SK-MEL-5 (cell line): ENCODE measurements at regions not wholly inside any gene's neighbourhood (a gene's known extent, or its start where the extent isn't known, plus 50 kb on each side); places are given as distances from the start of the nearest gene placed in this dataset.

Experiments
- DNase-seq: peaks from one replicate; pipeline ENCODE4 v3.0.0-alpha.2; 2016; ENCODE audit warnings: low read depth, low spot score
- in situ Hi-C: cut with HindIII; loops from 2 replicates; pipeline ENCODE4 v1.10.0; 2016; ENCODE audit warnings: low sequenced_read_pairs, high pct_unique_total_duplicates, low pct_unique_long_range_greater_than_20kb

DNA sequence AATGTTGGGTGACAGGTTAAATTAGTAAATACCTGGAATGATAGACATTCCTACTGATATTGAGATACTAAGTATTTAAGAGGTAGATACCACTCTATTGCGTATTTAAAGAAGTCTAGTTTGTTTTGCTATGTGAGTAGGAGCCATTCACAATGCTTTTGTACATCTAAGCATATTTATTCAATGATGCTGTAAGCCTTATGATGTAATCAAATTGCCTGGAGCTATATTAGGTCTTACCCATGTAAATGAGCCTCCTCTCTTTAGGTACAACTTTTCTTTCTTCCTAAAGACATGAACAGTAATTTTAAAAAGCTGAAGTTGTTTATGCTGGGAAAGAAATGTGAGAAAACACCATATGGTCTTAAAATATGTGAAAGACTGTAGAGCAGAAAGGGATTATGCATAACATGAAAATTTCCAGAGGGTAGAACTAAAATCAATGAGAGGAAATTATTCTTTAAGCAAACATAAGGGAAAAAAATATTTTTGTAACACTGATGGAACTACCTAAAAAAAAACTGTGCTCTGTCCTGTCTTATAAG lies 526.7 kb downstream of the EPHA7 start:
- in situ Hi-C loops, result no loop called here

DNA sequence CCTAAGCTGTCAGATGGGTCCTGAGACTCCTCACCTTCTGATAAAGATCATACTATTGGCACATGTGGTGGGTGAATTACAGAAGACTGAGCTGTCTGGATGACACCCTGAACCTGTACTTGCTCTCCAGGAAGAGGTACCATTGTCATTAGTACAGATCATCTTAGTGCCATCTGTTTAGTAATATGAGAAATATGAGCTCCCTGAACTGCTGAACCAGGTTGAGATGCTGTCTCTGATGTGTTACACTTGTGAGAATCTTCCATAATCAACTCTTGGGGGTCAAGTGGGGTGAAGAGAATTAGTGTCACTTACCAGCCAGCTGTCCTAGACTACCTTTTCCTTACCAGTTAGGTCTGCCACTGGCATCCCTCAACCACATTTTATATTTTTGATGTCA lies 531.0 kb downstream of the EPHA7 start:
- in situ Hi-C loops, result no loop called here

More for the DNA sequence above, 526.7 kb downstream of the EPHA7 start:
- no peak for DNase-seq

DNA sequence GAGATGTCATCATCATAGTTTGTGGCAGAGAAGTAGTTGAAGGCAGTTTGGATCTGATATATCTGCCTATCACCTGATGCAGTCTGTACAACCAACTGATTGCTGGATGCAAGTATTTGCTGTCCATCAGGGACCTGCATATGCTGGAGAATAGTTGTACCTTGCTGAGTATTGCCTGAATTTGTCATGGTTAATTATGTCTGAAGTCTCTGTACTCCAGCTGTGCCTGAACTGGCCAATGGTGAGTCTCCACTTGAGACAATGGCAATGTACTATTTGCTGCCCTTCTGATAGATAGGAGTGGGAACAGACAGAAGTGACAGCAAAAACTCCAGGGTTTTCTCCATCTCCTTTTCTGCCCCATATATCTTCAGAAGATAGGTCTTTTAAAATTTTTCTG lies 531.5 kb downstream of the EPHA7 start:
- in situ Hi-C loops, result no loop called here
- DNase-seq, result no peak

More for the DNA sequence above, 531.0 kb downstream of the EPHA7 start:
- DNase-seq, result no peak

- DNase-seq, result no peak
- in situ Hi-C loops, result no loop called here
Observed at GRCh38 chr6:92879526-92879925, 539.8 kb downstream of the EPHA7 start.

GRCh38 chr6:92864966-92865555 lies 554.3 kb downstream of the EPHA7 start:
- in situ Hi-C loops, result no loop called here
- no peak for DNase-seq

DNA sequence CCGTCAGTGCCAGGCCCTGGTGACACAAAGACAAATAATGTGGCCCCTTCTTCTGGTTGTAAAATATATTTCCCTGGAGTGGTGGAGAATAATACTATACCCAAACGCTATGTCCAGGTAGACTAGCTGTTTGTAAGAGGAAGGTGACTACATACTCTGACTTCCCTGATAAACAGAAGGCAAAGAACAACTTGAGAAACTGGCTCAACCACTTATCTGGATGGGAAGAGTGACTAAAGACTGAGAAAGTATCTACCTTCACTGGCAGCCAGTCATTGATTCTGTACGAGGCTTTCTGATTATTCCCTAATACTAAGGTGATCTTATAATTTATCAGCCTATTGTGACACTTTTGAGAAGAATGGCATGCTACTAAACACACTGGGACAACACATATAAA lies 569.7 kb downstream of the EPHA7 start:
- in situ Hi-C loops, result no loop called here
- no peak for DNase-seq

DNA sequence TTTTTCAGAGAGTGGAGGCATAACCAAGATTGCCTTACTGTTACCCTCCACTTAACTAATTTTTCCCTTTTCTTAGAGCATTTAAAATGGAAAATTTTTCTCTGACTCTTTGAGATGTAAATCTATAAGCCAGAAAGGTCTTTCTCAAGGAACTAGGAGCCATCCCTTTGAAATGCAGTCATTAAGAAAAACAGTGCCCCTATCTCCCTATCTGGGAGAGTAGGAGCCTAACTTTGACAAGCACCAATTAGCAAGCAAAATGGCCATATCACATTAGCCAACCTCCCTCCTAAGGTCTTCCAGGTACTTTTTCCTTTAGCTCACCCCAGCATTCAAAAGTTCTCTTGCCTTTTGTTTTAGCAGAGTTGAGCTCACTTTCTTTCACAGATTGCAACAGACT lies 570.5 kb downstream of the EPHA7 start:
- in situ Hi-C loops, result no loop called here
- DNase-seq, result no peak

DNA sequence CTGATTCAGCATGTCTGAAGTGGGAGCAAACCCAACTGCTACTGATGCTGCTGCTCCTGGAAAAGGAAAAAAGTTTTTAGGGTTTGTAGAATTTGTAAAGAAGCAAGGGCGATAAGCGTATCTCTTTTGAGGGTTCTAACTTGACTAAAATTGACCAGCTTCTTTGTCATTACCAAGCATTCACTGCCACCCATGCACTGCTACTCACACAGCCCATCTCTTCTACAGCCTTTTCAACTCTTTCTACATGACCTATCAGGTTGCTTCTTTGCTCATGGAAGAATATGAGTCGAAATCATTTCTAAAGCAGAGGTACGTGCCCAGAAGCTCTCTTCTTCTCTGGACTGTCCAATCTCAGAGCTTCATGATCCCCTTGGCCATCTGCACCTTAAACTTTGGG lies 570.9 kb downstream of the EPHA7 start:
- DNase-seq, result no peak
- in situ Hi-C loops, result no loop called here

DNA sequence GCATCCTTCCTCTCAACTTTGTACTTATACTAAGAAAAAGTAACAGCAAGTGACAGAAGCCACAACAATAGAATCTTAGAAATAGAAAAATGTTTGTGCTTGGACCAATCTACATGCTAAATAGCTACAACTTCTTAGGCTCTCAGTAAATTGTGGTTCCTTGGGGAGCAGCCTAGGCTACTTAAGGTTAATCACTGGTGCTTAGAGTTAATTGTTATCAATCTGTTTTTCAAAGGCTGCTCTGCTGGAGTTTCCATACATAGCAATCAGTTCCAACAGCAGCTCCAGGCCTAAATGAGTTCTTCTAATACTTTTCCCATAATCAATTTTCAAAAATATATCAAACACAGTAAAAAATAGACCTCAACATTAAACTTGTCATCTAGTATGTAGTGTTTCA lies 571.4 kb downstream of the EPHA7 start:
- in situ Hi-C loops, result no loop called here

GRCh38 chr6:92840246-92840930 lies 579.0 kb downstream of the EPHA7 start:
- DNase-seq, result peak; percentile 97
- in situ Hi-C loops, result no loop called here

More for the DNA sequence above, 571.4 kb downstream of the EPHA7 start:
- no peak for DNase-seq

DNA sequence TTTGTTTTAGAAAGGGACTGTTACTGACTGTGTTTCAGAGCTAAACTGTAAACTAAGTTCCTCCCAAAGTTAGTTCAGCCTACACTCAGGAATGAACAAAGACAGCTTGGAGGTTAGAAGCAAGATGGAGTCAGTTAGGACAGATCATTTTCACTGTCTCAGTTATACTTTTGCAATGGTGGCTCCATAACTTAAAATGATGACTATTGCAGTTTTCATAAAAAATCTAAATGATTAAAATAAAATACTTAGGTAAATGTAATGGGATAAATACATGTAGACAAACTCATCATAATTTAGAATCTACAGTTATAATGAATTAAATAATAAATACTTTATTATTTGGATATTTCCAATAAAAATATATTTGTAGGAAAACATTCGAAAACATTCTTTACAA lies 590.6 kb downstream of the EPHA7 start:
- in situ Hi-C loops, result no loop called here
- DNase-seq, result no peak

GRCh38 chr6:92827104-92827503 lies 592.3 kb downstream of the EPHA7 start:
- no peak for DNase-seq
- in situ Hi-C loops, result no loop called here

DNA sequence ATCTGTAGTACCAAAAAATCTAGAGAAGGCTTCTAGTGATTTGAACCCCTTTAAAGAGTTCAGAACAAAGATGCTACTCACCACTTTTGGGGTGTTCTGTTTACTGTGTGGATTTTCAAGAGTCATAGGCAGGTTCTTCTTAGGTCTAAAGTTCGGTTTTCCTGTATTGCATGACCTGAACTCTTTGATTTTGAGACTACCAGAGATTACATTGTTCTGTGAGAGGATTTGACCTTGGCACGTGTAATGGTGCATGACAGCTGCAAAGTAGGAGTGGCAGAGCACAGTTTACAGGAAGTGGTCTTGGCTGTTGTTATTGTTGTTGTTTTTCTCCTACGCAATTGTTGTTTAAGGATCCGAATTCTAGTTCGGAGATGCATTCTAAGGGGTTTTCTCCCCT lies 592.7 kb downstream of the EPHA7 start:
- no peak for DNase-seq
- in situ Hi-C loops, result no loop called here

DNA sequence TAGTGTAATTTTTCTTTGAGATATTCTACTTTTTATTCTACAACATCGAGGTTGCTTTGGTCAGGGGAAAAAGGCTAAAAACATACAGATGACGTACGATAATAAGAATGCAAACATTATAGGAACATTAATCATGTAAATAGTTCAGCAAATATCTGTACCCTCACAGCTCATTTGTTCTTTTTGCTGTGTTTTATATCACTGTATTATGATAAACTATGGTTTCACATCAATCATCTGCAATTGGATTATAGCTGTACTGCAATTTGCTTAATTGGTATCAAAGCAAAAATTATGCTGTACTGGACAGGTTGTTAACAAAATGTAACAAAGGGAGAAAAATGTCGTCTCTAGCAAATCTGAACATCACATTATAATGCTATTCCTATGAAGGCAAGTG lies 597.1 kb downstream of the EPHA7 start:
- in situ Hi-C loops, result no loop called here
- DNase-seq, result no peak

DNA sequence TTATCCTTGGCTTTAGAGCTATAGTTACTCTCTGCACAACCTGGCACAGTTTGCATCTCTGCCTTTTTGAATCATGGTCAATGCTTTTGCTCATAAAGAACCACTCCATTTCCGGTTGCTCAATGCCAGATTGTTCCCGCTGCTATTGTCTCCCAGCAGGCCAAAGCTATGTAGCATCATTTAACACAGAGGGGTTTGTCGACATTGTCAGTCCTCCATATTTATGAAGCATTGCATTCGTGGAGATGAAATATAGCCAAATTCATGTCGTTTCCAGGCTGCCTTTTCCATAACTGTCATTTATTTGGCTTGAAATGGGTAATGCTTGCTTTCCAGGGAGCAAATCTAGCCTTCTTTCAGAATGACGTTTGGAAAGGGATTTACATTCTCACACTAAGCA lies 598.8 kb downstream of the EPHA7 start:
- DNase-seq, result no peak
- in situ Hi-C loops, result no loop called here

DNA sequence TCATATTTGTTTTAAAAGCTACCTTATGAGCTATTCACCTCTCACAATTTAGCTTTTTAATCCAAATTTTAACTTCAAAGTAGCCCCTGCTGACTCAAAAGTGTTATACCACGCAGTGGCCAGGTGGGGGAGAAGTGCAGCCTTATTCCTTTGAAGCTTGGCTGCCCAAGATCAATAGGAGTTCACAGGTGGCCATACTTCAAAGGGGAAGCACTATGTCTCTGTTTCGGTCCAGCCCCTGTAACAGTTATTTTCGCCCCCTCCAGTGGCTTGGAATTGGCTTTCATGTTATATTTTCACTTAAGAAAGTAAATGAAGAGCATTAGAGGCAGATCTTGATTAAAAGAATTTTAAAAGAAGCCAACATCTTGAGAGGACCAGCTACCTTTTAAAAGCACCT lies 608.4 kb downstream of the EPHA7 start:
- DNase-seq, result peak; percentile 74
- in situ Hi-C loops, result no loop called here

GRCh38 chr6:92806254-92806653 lies 613.1 kb downstream of the EPHA7 start:
- DNase-seq, result no peak
- in situ Hi-C loops, result no loop called here

GRCh38 chr6:92791403-92791802 lies 628.0 kb downstream of the EPHA7 start:
- in situ Hi-C loops, result no loop called here
- DNase-seq, result no peak

DNA sequence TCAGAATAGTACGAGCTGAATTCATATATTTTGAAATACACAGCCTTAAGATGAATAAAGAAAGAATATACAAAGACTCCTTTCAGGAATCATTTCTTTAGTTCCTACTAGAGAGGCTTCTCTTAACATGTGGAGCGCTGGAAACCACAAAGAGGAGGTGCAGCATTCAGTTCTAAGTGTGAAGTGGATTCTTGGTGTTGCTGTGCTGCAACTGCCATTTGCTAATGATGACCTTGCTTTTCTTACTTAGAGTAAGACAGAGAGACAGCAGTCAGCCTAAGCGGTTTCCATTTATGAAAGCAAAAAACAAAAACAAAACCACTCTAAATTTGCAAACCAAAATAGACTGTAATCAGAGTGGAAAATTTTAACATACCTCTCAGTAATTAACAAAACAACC lies 629.0 kb downstream of the EPHA7 start:
- in situ Hi-C loops, result no loop called here
- peak; percentile 66 for DNase-seq
